Neural cell (in vitro differentiated cells): ENCODE measurements at regions not wholly inside any gene's neighbourhood (a gene's known extent, or its start where the extent isn't known, plus 50 kb on each side); places are given as distances from the start of the nearest gene placed in this dataset.

Experiments
- H2AFZ ChIP-seq: fragments of 200-600, 300-800 bp; sonication (generic), shearing (Covaris generic); 2 replicates; pipeline ENCODE4 v1.6.0; 2014; ENCODE audit warnings: low read depth, mild to moderate bottlenecking, antibody characterized with exemption, low read length, moderate library complexity
- H3F3A ChIP-seq: fragments of 200-600 bp; shearing (Covaris generic); 2 replicates; pipeline ENCODE4 v1.6.1; 2016; ENCODE audit warnings: mild to moderate bottlenecking, moderate library complexity, mixed read lengths, antibody characterized with exemption, low read length; ENCODE audit not compliant: insufficient read depth, poor library complexity, severe bottlenecking
- H3K27ac ChIP-seq: fragments of 200-600, 300-800 bp; sonication (generic), shearing (Covaris generic); 2 replicates; pipeline ENCODE4 v1.5.1; 2014; ENCODE audit warnings: mild to moderate bottlenecking, low read length, moderate library complexity
- H3K27me3 ChIP-seq: fragments of 300-800, 200-600 bp; sonication (generic), shearing (Covaris generic); 2 replicates; pipeline ENCODE4 v1.6.0; 2014; ENCODE audit warnings: mild to moderate bottlenecking, low read depth, low read length, moderate library complexity; ENCODE audit not compliant: insufficient read depth
- H3K36me3 ChIP-seq: fragments of 300-800, 200-600 bp; sonication (generic), shearing (Covaris generic); 2 replicates; pipeline ENCODE4 v1.5.1; 2014; ENCODE audit warnings: mild to moderate bottlenecking, antibody characterized with exemption, low read length, moderate library complexity; ENCODE audit not compliant: insufficient read depth
- H3K4me2 ChIP-seq: fragments of 300-800, 200-600 bp; sonication (generic), shearing (Covaris generic); 2 replicates; pipeline ENCODE4 v1.6.0; 2014; ENCODE audit warnings: mild to moderate bottlenecking, low read length
- H3K4me3 ChIP-seq: fragments of 300-800, 200-600 bp; sonication (generic), shearing (Covaris generic); 2 replicates; pipeline ENCODE4 v1.5.1; 2014; ENCODE audit warnings: mild to moderate bottlenecking, low read length, moderate library complexity
- H3K79me2 ChIP-seq: fragments of 200-600 bp; shearing (Covaris generic); replicated peaks from 2 replicates; pipeline ENCODE4 v1.6.0; 2014; ENCODE audit warnings: mild to moderate bottlenecking, low read length, moderate library complexity; ENCODE audit not compliant: insufficient read depth
- H3K9ac ChIP-seq: fragments of 300-800, 200-600 bp; sonication (generic), shearing (Covaris generic); 2 replicates; pipeline ENCODE4 v1.6.1; 2016; ENCODE audit warnings: mild to moderate bottlenecking, low read length, mixed read lengths
- H3K9me2 ChIP-seq: fragments of 200-600 bp; shearing (Covaris generic); 2 replicates; pipeline ENCODE4 v1.6.1; 2016; ENCODE audit warnings: mild to moderate bottlenecking, low read length, mixed read lengths; ENCODE audit not compliant: insufficient read depth
- H3K9me3 ChIP-seq: fragments of 200-600, 300-800 bp; sonication (generic), shearing (Covaris generic); 2 replicates; pipeline ENCODE4 v1.6.1; 2016; ENCODE audit warnings: mild to moderate bottlenecking, mixed run types, low read length, moderate library complexity, mixed read lengths
- H4K20me1 ChIP-seq: fragments of 200-600 bp; shearing (Covaris generic); 2 replicates; pipeline ENCODE4 v1.6.1; 2016; ENCODE audit warnings: mild to moderate bottlenecking, mixed run types; ENCODE audit not compliant: insufficient read depth
- EZH2 ChIP-seq: fragments of 200-600, 300-800 bp; shearing (Covaris generic), sonication (generic); IDR thresholded peaks from 2 replicates; pipeline ENCODE4 v1.6.1; 2014; ENCODE audit warnings: antibody characterized with exemption, low read length, borderline replicate concordance, mild to moderate bottlenecking; ENCODE audit not compliant: insufficient read depth, poor library complexity, severe bottlenecking
- MXI1 ChIP-seq: fragments of 450-650 bp; conservative IDR thresholded peaks from 2 replicates; pipeline ENCODE4 v1.6.1; 2014; ENCODE audit warnings: antibody characterized with exemption, mild to moderate bottlenecking; ENCODE audit not compliant: poor library complexity, severe bottlenecking
- POLR2AphosphoS5 ChIP-seq: IDR thresholded peaks from 2 replicates; pipeline ENCODE4 v1.6.1; 2012
- RAD21 ChIP-seq: fragments of 450-650 bp; conservative IDR thresholded peaks from 2 replicates; pipeline ENCODE4 v1.6.1; 2014; ENCODE audit warnings: antibody characterized with exemption, mild to moderate bottlenecking, moderate library complexity
- TAF1 ChIP-seq: IDR thresholded peaks from 2 replicates; pipeline ENCODE4 v1.6.1; 2012; ENCODE audit warnings: low read depth
- TF ChIP-seq, protein P1 (sequence below): IDR thresholded peaks from 2 replicates; pipeline ENCODE4 v1.6.1; 2012; ENCODE audit warnings: borderline replicate concordance
- TF ChIP-seq, protein P2 (sequence below): fragments of 450-650 bp; IDR thresholded peaks from 2 replicates; pipeline ENCODE4 v1.5.1; 2014; ENCODE audit warnings: antibody characterized with exemption, mild to moderate bottlenecking, moderate library complexity; ENCODE audit not compliant: poor library complexity, severe bottlenecking

DNA sequence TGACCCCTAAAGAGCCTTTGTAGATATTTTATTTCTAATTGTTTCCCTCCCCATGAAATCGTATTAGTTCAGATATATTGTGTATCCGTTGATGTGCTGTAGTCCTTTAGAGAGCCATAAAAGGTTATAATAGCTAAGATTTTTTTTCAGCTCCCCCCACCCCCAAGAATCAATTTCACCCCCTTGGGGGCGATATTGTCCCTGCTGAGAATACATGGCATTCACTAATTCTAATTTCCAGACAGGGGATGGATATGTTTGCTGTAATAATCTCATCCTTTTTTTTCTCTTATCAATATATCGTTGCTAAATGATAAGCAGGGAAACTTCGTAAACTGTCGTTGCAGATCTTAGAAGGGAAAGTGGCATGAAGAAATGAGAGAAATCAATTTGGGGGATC lies 530.7 kb downstream of the TMEM182 start:
- Histone ChIP-seq H4K20me1 (no peaks in the 10 kb centered on the region), H3K36me3 (no peaks in the 10 kb centered on the region), H3K4me3 (no peak overlapping the region), H3K27me3 (no peaks in the 10 kb centered on the region), H3K9ac (no peak overlapping the region), H2AFZ (no peak overlapping the region), H3K4me2 (no peak overlapping the region), H3K9me2 (no peaks in the 10 kb centered on the region), H3K79me2 (no peaks in the 10 kb centered on the region), H3F3A (no peaks in the 10 kb centered on the region), H3K27ac (no peak overlapping the region), H3K9me3 (no peaks in the 10 kb centered on the region)
- TF ChIP-seq TAF1 (no peak), RAD21 (peak; percentile 19)
- TF ChIP-seq, protein P1, sequence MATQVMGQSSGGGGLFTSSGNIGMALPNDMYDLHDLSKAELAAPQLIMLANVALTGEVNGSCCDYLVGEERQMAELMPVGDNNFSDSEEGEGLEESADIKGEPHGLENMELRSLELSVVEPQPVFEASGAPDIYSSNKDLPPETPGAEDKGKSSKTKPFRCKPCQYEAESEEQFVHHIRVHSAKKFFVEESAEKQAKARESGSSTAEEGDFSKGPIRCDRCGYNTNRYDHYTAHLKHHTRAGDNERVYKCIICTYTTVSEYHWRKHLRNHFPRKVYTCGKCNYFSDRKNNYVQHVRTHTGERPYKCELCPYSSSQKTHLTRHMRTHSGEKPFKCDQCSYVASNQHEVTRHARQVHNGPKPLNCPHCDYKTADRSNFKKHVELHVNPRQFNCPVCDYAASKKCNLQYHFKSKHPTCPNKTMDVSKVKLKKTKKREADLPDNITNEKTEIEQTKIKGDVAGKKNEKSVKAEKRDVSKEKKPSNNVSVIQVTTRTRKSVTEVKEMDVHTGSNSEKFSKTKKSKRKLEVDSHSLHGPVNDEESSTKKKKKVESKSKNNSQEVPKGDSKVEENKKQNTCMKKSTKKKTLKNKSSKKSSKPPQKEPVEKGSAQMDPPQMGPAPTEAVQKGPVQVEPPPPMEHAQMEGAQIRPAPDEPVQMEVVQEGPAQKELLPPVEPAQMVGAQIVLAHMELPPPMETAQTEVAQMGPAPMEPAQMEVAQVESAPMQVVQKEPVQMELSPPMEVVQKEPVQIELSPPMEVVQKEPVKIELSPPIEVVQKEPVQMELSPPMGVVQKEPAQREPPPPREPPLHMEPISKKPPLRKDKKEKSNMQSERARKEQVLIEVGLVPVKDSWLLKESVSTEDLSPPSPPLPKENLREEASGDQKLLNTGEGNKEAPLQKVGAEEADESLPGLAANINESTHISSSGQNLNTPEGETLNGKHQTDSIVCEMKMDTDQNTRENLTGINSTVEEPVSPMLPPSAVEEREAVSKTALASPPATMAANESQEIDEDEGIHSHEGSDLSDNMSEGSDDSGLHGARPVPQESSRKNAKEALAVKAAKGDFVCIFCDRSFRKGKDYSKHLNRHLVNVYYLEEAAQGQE = no peak
- TF ChIP-seq, protein P2, sequence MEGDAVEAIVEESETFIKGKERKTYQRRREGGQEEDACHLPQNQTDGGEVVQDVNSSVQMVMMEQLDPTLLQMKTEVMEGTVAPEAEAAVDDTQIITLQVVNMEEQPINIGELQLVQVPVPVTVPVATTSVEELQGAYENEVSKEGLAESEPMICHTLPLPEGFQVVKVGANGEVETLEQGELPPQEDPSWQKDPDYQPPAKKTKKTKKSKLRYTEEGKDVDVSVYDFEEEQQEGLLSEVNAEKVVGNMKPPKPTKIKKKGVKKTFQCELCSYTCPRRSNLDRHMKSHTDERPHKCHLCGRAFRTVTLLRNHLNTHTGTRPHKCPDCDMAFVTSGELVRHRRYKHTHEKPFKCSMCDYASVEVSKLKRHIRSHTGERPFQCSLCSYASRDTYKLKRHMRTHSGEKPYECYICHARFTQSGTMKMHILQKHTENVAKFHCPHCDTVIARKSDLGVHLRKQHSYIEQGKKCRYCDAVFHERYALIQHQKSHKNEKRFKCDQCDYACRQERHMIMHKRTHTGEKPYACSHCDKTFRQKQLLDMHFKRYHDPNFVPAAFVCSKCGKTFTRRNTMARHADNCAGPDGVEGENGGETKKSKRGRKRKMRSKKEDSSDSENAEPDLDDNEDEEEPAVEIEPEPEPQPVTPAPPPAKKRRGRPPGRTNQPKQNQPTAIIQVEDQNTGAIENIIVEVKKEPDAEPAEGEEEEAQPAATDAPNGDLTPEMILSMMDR = peak; percentile 18

DNA sequence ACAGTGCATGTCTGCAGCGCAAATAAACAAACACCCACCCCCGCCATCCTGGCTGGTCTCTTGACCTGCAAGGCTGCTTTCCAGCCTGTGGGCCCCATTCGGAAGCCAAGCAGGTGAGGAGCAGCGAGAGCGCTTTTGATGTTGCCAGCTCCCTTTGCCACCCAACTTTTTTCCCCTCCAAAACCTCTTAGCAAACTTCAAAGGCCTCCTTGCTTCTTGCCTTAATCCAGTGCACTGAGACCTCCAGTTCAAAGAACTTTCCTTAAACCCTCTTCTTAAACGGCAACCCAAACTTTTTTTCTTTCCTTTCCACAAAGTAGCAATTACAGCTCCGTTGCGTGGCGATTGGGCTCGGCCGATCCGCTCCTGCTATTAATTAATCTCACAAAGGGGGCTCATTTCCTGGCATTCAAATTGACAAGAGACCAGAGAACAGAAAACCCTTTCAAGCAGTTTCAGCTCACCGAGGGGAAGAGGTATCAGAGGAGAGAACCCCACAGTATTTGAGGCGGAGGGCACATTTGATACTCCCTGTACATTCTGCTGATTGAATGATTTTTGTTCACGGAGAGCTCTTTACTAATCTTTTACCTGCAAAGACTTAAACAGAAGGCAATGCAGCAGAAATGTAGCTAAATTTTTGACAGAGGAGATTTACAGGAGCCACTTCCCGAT lies 531.4 kb downstream of the TMEM182 start:
- H3K27ac ChIP-seq = no peak overlapping the region

DNA sequence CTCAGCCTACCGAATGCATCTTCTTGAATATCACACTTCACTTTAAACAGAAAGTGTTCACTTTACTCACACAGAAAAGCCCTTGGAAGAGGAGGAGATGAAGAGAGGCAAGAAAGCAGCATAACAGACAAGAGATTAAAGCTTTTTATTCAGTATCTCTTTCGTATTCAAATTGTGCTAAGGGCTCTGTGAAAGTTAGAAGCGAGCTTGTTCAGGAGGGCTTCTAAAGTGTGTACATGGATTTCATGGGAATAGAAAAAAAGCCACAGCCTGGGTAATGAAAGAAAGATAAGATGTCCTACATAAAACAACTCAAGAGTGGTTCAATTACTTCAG lies 531.9 kb downstream of the TMEM182 start:
- H3K36me3 ChIP-seq = no peaks in the 10 kb centered on the region
- no peak overlapping the region for H3K4me2 ChIP-seq
- no peaks in the 10 kb centered on the region for H3K9me3 ChIP-seq
- H4K20me1 ChIP-seq = no peaks in the 10 kb centered on the region
- no peaks in the 10 kb centered on the region for H3K9me2 ChIP-seq
- no peaks in the 10 kb centered on the region for H3K79me2 ChIP-seq
- TF ChIP-seq TAF1 (no peak), EZH2 (no peak), POLR2AphosphoS5 (no peak), RAD21 (no peak)
- H3K27me3 ChIP-seq = no peaks in the 10 kb centered on the region
- H3K27ac ChIP-seq = no peak overlapping the region
- no peak overlapping the region for H3K4me3 ChIP-seq
- no peak overlapping the region for H3K9ac ChIP-seq
- no peak overlapping the region for H2AFZ ChIP-seq
- H3F3A ChIP-seq = no peaks in the 10 kb centered on the region

More for the DNA sequence above, 531.4 kb downstream of the TMEM182 start:
- Histone ChIP-seq H2AFZ (no peak overlapping the region), H3K9me2 (no peaks in the 10 kb centered on the region), H4K20me1 (no peaks in the 10 kb centered on the region), H3K79me2 (no peaks in the 10 kb centered on the region), H3K4me3 (no peak overlapping the region), H3K4me2 (no peak overlapping the region), H3F3A (no peaks in the 10 kb centered on the region), H3K9me3 (no peaks in the 10 kb centered on the region), H3K36me3 (no peaks in the 10 kb centered on the region), H3K27me3 (no peaks in the 10 kb centered on the region), H3K9ac (no peak overlapping the region)
- TF ChIP-seq MXI1 = no peak
- no peak for TF ChIP-seq TAF1
- TF ChIP-seq POLR2AphosphoS5 = no peak
